A549 (cell line): ENCODE measurements at regions not wholly inside any gene's neighbourhood (a gene's known extent, or its start where the extent isn't known, plus 50 kb on each side); places are given as distances from the start of the nearest gene placed in this dataset.

ENCODE experiments used
- FOSL2 ChIP-seq, 2 experiments: fragments of 450-650 bp in 1 of 2; fragments of >200 bp in 1 of 2; sonication (Bioruptor Twin) in 1 of 2; formaldehyde crosslinking; IDR thresholded peaks; 2 replicates each; pipeline versions ENCODE4 v1.5.0 to v1.6.1; 2016 to 2020; ENCODE audit warnings: mild to moderate bottlenecking in 1 of 2, moderate library complexity in 1 of 2
- SREBF2 ChIP-seq: fragments of 450-650 bp; IDR thresholded peaks from 2 replicates; pipeline ENCODE4 v1.6.1; 2014; ENCODE audit warnings: mild to moderate bottlenecking, moderate library complexity

GRCh38 chr4:58732973-58733372, 1622.8 kb upstream of the IGFBP7 start:
- no peak for TF ChIP-seq FOSL2 (IDR thresholded peaks at IDR 0.05)
- TF ChIP-seq FOSL2 (CRISPR knock-in tag; IDR thresholded peaks at IDR 0.05): no peak
- TF ChIP-seq SREBF2: no peak
